Neuronal stem cell (in vitro differentiated cells): ENCODE measurements at regions not wholly inside any gene's neighbourhood (a gene's known extent, or its start where the extent isn't known, plus 50 kb on each side); places are given as distances from the start of the nearest gene placed in this dataset.

Experiments
- DNase-seq: peaks from one replicate; pipeline ENCODE4 v3.0.0-alpha.2; 2013; ENCODE audit warnings: low spot score
- H2AFZ ChIP-seq: one replicate; pipeline ENCODE4 v1.6.1; 2013; ENCODE audit warnings: mild to moderate bottlenecking, low read length, inconsistent platforms
- H2AK5ac ChIP-seq: 2 replicates; pipeline ENCODE4 v1.6.1; 2013; ENCODE audit warnings: low read depth, mild to moderate bottlenecking, inconsistent platforms, low read length, moderate library complexity, mixed read lengths
- H2BK120ac ChIP-seq: 2 replicates; pipeline ENCODE4 v1.6.1; 2013; ENCODE audit warnings: low read depth, mild to moderate bottlenecking, inconsistent platforms, low read length, moderate library complexity, mixed read lengths
- H2BK12ac ChIP-seq: one replicate; pipeline ENCODE4 v1.6.1; 2013; ENCODE audit warnings: low read length, inconsistent platforms
- H2BK15ac ChIP-seq: 2 replicates; pipeline ENCODE4 v1.6.1; 2013; ENCODE audit warnings: mild to moderate bottlenecking, low read length, inconsistent platforms, mixed read lengths
- H2BK5ac ChIP-seq: one replicate; pipeline ENCODE4 v1.6.1; 2013; ENCODE audit warnings: inconsistent platforms, mild to moderate bottlenecking, low read length, moderate library complexity
- H3K14ac ChIP-seq: one replicate; pipeline ENCODE4 v1.6.1; 2013; ENCODE audit warnings: low read length, inconsistent platforms
- H3K18ac ChIP-seq: 2 replicates; pipeline ENCODE4 v1.6.1; 2013; ENCODE audit warnings: low read length, inconsistent platforms
- H3K23ac ChIP-seq: 2 replicates; pipeline ENCODE4 v1.6.1; 2013; ENCODE audit warnings: low read depth, mild to moderate bottlenecking, mixed read lengths, low read length, inconsistent platforms; ENCODE audit not compliant: poor library complexity
- H3K27ac ChIP-seq: replicated peaks from 3 replicates; pipeline ENCODE4 v1.5.1; 2013; ENCODE audit warnings: low read length, inconsistent platforms
- H3K27me3 ChIP-seq, 3 experiments: 2 replicates each; pipeline ENCODE4 v1.6.1; 2013; ENCODE audit warnings: low read length in 3 of 3, mild to moderate bottlenecking in 2 of 3, inconsistent platforms in 1 of 3, low read depth in 1 of 3, mixed read lengths in 1 of 3, moderate library complexity in 1 of 3; ENCODE audit not compliant: control insufficient read depth in 3 of 3, insufficient read depth in 3 of 3
- H3K36me3 ChIP-seq, 2 donors: replicated peaks in 1 of 2; 2 replicates each; pipeline ENCODE4 v1.6.1; 2013; ENCODE audit warnings: low read length in 2 of 2; ENCODE audit not compliant: control insufficient read depth in 2 of 2, insufficient read depth in 2 of 2
- H3K4ac ChIP-seq: 2 replicates; pipeline ENCODE4 v1.6.1; 2013; ENCODE audit warnings: inconsistent platforms, mild to moderate bottlenecking, low read length, moderate library complexity
- H3K4me1 ChIP-seq, 2 donors: 1 replicate in 1 of 2; 2 replicates in 1 of 2; pipeline ENCODE4 v1.6.1; 2013; ENCODE audit warnings: low read length in 2 of 2, low read depth in 1 of 2; ENCODE audit not compliant: control insufficient read depth in 2 of 2, insufficient read depth in 1 of 2
- H3K4me2 ChIP-seq: one replicate; pipeline ENCODE4 v1.6.1; 2013; ENCODE audit warnings: mild to moderate bottlenecking, low read length, inconsistent platforms; ENCODE audit not compliant: insufficient read depth, poor library complexity, severe bottlenecking
- H3K4me3 ChIP-seq, 2 donors: 2 replicates each; pipeline ENCODE4 v1.5.1; 2013; ENCODE audit warnings: low read length in 2 of 2, mild to moderate bottlenecking in 2 of 2, inconsistent platforms in 1 of 2, moderate library complexity in 1 of 2
- H3K79me1 ChIP-seq: one replicate; pipeline ENCODE4 v1.6.1; 2013; ENCODE audit warnings: low read depth, mild to moderate bottlenecking, inconsistent platforms, low read length, moderate library complexity
- H3K9ac ChIP-seq: one replicate; pipeline ENCODE4 v1.6.1; 2013; ENCODE audit warnings: mild to moderate bottlenecking, low read depth, low read length, inconsistent platforms; ENCODE audit not compliant: poor library complexity
- H3K9me3 ChIP-seq, 2 donors: replicated peaks in 1 of 2; 2 replicates each; pipeline versions ENCODE3 to v1.6.1; 2013; ENCODE audit warnings: low read length in 2 of 2, mild to moderate bottlenecking in 2 of 2, inconsistent platforms in 1 of 2, low read depth in 1 of 2, mixed read lengths in 1 of 2, moderate library complexity in 1 of 2; ENCODE audit not compliant: control insufficient read depth in 2 of 2, insufficient read depth in 1 of 2
- H4K8ac ChIP-seq: one replicate; pipeline ENCODE4 v1.6.1; 2013; ENCODE audit warnings: low read depth, mild to moderate bottlenecking, inconsistent platforms, low read length, moderate library complexity
- H4K91ac ChIP-seq: one replicate; pipeline ENCODE4 v1.6.1; 2013; ENCODE audit warnings: low read length, low read depth, mild to moderate bottlenecking, inconsistent platforms; ENCODE audit not compliant: poor library complexity
- WGBS, 2 donors: extraction: QIAGEN DNeasy Blood & Tissue Kit; methylation state at CpG; one replicate each; pipeline ENCODE4 v1.1.7; 2013; ENCODE audit warnings: missing lambda C conversion rate in 2 of 2, mixed read lengths in 1 of 2; ENCODE audit not compliant: insufficient read length in 2 of 2, insufficient replicate concordance in 1 of 2; ENCODE audit errors: extremely low coverage in 2 of 2; 5-methylcytosine and 5-hydroxymethylcytosine counted together

DNA sequence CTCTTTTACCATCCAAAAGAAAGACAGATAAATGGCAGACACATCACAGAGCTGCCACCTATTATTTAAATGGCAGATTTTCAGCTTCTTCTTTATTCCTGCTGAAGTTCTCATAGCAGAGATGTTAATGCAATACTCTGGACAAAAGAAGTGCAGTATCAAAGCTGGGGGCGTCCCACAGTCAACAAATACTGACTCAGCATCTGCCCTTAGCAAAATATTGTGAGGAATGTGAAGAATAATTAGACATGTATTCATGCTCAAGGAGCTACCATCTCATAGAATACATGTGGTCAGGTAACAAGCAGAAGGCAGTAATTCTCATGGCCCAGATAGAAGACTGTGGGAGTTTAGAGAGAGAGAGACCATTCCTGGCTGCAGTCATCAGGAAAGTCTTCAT is 108.0 kb upstream of the TANK start:
- no peak overlapping the region for H3K4me2 ChIP-seq
- H4K91ac ChIP-seq = no peak overlapping the region
- no peaks in the 10 kb centered on the region for H3K79me1 ChIP-seq
- H3K27ac ChIP-seq = no peak overlapping the region
- no peak for DNase-seq
- WGBS, 2 donors = no CpG with 5 or more reads among the region's 1 CpG
- no peak overlapping the region for H3K18ac ChIP-seq
- no peak overlapping the region for H2BK12ac ChIP-seq
- no peaks in the 10 kb centered on the region for H3K36me3 ChIP-seq
- no peak overlapping the region for H3K14ac ChIP-seq
- H2BK15ac ChIP-seq = no peak overlapping the region
- no peak overlapping the region for H2AK5ac ChIP-seq
- H2BK5ac ChIP-seq = no peak overlapping the region
- peaks cover 0 to 1% of the 10 kb centered on the region in 2 donors for H3K4me1 ChIP-seq
- no peaks in the 10 kb centered on the region for H3K27me3 ChIP-seq
- H3K23ac ChIP-seq = no peak overlapping the region
- H2BK120ac ChIP-seq = no peak overlapping the region
- no peak overlapping the region for H3K9ac ChIP-seq
- H3K4me3 ChIP-seq = no peak overlapping the region
- H2AFZ ChIP-seq = no peak overlapping the region
- no peak overlapping the region for H3K4ac ChIP-seq
- H4K8ac ChIP-seq = no peak overlapping the region
- H3K9me3 ChIP-seq = peaks cover 0 to 5% of the 10 kb centered on the region in 2 donors

DNA sequence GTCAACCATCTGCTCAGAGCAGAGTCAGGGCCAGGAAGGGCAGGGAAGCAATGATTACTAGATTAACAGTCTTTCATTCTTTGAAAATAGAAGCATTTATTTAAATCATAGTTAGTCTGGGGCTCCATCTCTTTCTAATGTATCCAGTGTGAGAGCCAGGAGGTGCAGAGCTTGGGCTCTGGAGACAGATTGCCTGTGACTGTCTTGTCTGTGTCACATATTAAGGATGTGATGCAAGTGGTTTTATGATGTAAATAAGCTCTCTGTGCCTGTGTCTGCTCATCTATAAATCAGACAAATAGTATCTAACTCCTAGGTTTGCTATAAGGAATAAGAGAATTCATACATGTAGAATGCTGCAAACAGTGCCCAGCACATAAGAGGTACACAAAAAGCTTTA is 104.9 kb upstream of the TANK start:
- Histone ChIP-seq H4K8ac (no peak overlapping the region), H3K9ac (no peak overlapping the region), H2BK12ac (no peak overlapping the region), H2BK120ac (no peak overlapping the region), H3K4me3 (no peak overlapping the region), H3K79me1 (no peaks in the 10 kb centered on the region), H3K14ac (no peak overlapping the region), H2BK15ac (no peak overlapping the region), H3K23ac (no peak overlapping the region), H2AFZ (peak overlapping the region; percentile 42), H3K4me1 (no peaks in the 10 kb centered on the region), H4K91ac (no peak overlapping the region), H3K4ac (no peak overlapping the region), H3K9me3 (peaks cover 0 to 5% of the 10 kb centered on the region in 2 donors), H2BK5ac (no peak overlapping the region), H3K18ac (no peak overlapping the region), H2AK5ac (no peak overlapping the region), H3K4me2 (no peak overlapping the region), H3K36me3 (no peaks in the 10 kb centered on the region), H3K27me3 (peaks cover 0 to 5% (median 0%) of the 10 kb centered on the region in 3 experiments), H3K27ac (no peak overlapping the region)
- DNase-seq = no peak

DNA sequence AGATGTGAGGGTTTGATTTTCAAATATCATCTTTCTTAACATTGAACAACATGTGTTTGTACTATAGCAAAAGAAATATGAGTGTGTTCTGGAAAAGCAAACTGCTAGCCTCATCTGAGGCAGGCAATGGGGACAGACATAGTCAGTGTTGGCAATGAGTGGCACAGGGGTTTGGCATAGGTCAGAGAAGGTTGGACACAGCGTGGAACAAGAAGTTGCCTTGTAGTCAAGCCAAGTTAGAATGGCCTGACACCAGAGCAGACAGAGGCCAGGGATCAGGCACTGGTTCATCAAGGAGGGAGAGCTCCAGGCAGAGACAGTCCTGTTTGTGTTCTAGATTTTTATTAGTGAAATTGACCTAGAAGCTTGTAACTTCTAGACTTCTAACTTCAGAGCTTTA is 100.8 kb upstream of the TANK start:
- H3K18ac ChIP-seq = no peak overlapping the region
- H3K36me3 ChIP-seq = no peaks in the 10 kb centered on the region
- H3K79me1 ChIP-seq = no peaks in the 10 kb centered on the region
- no peak overlapping the region for H3K14ac ChIP-seq
- no peak overlapping the region for H2BK12ac ChIP-seq
- DNase-seq = no peak
- H2AK5ac ChIP-seq = no peak overlapping the region
- H4K8ac ChIP-seq = no peak overlapping the region
- no peak overlapping the region for H2BK15ac ChIP-seq
- no peak overlapping the region for H3K4me3 ChIP-seq
- peaks cover 0 to 7% of the 10 kb centered on the region in 2 donors for H3K4me1 ChIP-seq
- no peak overlapping the region for H3K4me2 ChIP-seq
- WGBS, 2 donors = no CpG with 5 or more reads among the region's 1 CpG
- H3K23ac ChIP-seq = no peak overlapping the region
- H3K4ac ChIP-seq = no peak overlapping the region
- peaks cover 0 to 5% (median 0%) of the 10 kb centered on the region in 3 experiments for H3K27me3 ChIP-seq
- no peak overlapping the region for H3K27ac ChIP-seq
- no peak overlapping the region for H2AFZ ChIP-seq
- H3K9me3 ChIP-seq = peaks cover 0 to 5% of the 10 kb centered on the region in 2 donors
- H4K91ac ChIP-seq = no peak overlapping the region
- no peak overlapping the region for H3K9ac ChIP-seq
- H2BK5ac ChIP-seq = no peak overlapping the region
- no peak overlapping the region for H2BK120ac ChIP-seq

DNA sequence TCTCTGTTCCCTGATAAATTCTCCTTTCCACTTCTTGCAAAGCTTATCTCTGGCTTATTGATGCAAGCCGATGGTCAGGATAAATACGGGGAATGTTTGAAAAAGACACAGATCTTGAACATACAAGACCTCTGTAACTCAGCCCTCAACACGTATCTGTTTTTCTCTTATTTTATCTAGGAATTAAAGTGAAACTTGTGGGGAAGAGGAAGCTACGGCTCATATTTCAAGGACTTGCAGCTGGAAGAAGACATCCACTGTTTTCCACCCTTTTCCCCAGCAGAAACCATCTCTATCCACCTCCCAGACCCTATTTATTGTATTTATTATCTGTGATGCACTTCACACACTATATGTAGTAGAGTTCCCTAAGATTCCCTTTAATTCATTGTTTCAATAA is 98.4 kb upstream of the TANK start:
- Histone ChIP-seq H2BK12ac (no peak overlapping the region), H3K18ac (no peak overlapping the region), H3K79me1 (no peaks in the 10 kb centered on the region), H2BK15ac (no peak overlapping the region), H3K14ac (no peak overlapping the region), H3K4me3 (no peak overlapping the region), H3K4me1 (peaks cover 0 to 7% of the 10 kb centered on the region in 2 donors), H3K23ac (no peak overlapping the region), H3K9ac (no peak overlapping the region), H2AK5ac (no peak overlapping the region), H3K27me3 (peaks cover 0 to 5% (median 0%) of the 10 kb centered on the region in 3 experiments), H3K4me2 (no peak overlapping the region), H3K9me3 (no peaks in the 10 kb centered on the region), H3K4ac (no peak overlapping the region), H4K8ac (no peak overlapping the region), H4K91ac (no peak overlapping the region), H3K27ac (no peak overlapping the region), H3K36me3 (no peaks in the 10 kb centered on the region), H2BK5ac (no peak overlapping the region), H2BK120ac (no peak overlapping the region), H2AFZ (no peak overlapping the region)
- no peak for DNase-seq
- WGBS, 2 donors = no CpG with 5 or more reads among the region's 4 CpGs
